Adrenal gland (tissue), 5 donors: ENCODE measurements at regions not wholly inside any gene's neighbourhood (a gene's known extent, or its start where the extent isn't known, plus 50 kb on each side); places are given as distances from the start of the nearest gene placed in this dataset.

ENCODE experiments used
- POLR2A ChIP-seq, 2 donors: fragments of 450-650 bp; IDR thresholded peaks; one replicate each; pipeline ENCODE4 v1.6.1; 2017; ENCODE audit warnings: antibody characterized with exemption in 2 of 2, mild to moderate bottlenecking in 2 of 2, moderate library complexity in 1 of 2
- TF ChIP-seq, protein P1 (sequence below), 6 experiments: fragments of 450-650 bp in 4 of 6; fragments of 200-600 bp in 2 of 6; sonication (generic) in 1 of 6; IDR thresholded peaks; 1 replicate in 5 of 6; 2 replicates in 1 of 6; pipeline versions ENCODE4 v1.5.1 to v1.8.0; 2016 to 2021; ENCODE audit warnings: antibody characterized with exemption in 6 of 6, mild to moderate bottlenecking in 2 of 6, moderate library complexity in 1 of 6
- donor health status: DM: no; HTN: no; CAD: no.

DNA sequence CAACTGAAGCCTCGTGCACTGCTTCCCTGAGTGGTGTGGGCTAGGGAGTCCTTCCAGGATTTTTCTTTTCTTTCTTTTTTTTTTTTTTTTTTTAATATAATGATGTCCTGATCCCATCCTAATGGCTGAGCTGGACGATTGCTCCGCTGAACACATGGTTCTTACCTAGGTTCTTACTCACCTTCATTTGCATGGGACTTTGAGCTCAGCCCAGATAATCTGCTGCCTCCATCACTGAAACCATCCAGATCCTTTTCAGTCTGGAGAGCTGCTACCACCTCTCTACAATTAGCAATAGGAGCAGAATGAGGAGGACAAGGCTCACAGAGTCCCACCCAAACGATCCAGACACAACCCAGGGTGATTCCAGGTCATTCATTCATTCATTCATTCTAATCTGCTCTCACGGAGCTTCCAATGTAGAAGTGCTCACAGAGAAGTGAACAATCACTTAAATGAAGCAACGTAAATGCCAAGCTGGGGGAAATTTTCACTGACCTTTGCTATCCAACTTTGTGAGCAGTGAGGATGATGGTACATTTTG, 246.3 kb upstream of the RREB1 start:
- no peak for TF ChIP-seq POLR2A (IDR thresholded peaks at IDR 0.05)
- TF ChIP-seq, protein P1, sequence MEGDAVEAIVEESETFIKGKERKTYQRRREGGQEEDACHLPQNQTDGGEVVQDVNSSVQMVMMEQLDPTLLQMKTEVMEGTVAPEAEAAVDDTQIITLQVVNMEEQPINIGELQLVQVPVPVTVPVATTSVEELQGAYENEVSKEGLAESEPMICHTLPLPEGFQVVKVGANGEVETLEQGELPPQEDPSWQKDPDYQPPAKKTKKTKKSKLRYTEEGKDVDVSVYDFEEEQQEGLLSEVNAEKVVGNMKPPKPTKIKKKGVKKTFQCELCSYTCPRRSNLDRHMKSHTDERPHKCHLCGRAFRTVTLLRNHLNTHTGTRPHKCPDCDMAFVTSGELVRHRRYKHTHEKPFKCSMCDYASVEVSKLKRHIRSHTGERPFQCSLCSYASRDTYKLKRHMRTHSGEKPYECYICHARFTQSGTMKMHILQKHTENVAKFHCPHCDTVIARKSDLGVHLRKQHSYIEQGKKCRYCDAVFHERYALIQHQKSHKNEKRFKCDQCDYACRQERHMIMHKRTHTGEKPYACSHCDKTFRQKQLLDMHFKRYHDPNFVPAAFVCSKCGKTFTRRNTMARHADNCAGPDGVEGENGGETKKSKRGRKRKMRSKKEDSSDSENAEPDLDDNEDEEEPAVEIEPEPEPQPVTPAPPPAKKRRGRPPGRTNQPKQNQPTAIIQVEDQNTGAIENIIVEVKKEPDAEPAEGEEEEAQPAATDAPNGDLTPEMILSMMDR (IDR thresholded peaks at IDR 0.05) = no peak
